ENCODE measurements at regions not wholly inside any gene's neighbourhood (a gene's known extent, or its start where the extent isn't known, plus 50 kb on each side); places are given as distances from the start of the nearest gene placed in this dataset.
"Not testable (repeated sequence)": the region's sequence is repeated elsewhere in the genome, so short reads cannot be mapped to it uniquely, and the experiment has no call there.

DNA sequence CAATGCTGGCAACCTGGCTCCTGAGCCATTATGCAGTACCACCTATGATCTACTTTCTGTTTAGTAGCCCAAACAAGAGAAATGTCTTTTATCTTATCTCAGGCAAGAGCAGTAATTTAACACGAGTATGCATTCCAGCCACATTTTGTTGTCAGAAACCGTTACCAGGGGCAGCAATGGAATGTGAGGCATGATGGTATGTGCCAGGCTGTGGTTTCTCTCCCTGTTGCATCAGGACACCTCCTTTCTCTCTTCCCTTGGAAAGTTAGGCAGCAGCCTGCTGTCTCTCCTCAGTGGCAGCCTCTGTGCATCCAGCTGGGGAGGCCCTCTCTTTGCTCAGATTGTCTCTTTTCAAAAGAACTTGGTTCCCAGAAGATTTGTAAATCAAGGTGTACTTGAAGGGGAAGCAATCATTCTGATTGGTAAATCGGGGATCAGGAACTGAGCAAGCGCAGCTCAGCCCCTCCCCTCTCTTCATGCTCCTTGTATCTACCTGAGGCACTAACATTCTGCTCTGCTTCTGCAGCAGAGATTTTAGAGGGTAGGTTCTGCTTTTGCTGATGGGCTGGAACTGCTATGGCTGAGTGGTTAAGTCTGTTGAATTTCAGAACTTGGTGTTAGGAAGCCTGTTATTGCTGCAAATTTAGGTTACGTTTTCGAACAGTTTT lies 229.2 kb downstream of the ADAMTS15 start:
- Histone ChIP-seq H3K4me1 (peaks cover 14 to 54% (median 29%) of the 10 kb centered on the region in 3 donors), H3K27me3 (no peaks in the 10 kb centered on the region), H3K9me3 (peaks cover 0 to 38% (median 0%) of the 10 kb centered on the region in 3 donors), H3K4me3 (no peak overlapping the region), H3K36me3 (no peaks in the 10 kb centered on the region), H3K27ac (peak overlapping the region; percentile 75 to 92 (median 83))
- TF ChIP-seq, protein P1, sequence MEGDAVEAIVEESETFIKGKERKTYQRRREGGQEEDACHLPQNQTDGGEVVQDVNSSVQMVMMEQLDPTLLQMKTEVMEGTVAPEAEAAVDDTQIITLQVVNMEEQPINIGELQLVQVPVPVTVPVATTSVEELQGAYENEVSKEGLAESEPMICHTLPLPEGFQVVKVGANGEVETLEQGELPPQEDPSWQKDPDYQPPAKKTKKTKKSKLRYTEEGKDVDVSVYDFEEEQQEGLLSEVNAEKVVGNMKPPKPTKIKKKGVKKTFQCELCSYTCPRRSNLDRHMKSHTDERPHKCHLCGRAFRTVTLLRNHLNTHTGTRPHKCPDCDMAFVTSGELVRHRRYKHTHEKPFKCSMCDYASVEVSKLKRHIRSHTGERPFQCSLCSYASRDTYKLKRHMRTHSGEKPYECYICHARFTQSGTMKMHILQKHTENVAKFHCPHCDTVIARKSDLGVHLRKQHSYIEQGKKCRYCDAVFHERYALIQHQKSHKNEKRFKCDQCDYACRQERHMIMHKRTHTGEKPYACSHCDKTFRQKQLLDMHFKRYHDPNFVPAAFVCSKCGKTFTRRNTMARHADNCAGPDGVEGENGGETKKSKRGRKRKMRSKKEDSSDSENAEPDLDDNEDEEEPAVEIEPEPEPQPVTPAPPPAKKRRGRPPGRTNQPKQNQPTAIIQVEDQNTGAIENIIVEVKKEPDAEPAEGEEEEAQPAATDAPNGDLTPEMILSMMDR (IDR thresholded peaks at IDR 0.05) = no peak
- TF ChIP-seq POLR2A (IDR thresholded peaks at IDR 0.05) (no peak), POLR2AphosphoS5 (IDR thresholded peaks at IDR 0.05) (no peak), EP300 (IDR thresholded peaks at IDR 0.05) (no peak)
- WGBS, 2 donors (ENCODE audit: low coverage in 1 of 2) = 60 to 64% methylated on average over 4 of the region's 6 CpGs
- no peak for ATAC-seq

DNA sequence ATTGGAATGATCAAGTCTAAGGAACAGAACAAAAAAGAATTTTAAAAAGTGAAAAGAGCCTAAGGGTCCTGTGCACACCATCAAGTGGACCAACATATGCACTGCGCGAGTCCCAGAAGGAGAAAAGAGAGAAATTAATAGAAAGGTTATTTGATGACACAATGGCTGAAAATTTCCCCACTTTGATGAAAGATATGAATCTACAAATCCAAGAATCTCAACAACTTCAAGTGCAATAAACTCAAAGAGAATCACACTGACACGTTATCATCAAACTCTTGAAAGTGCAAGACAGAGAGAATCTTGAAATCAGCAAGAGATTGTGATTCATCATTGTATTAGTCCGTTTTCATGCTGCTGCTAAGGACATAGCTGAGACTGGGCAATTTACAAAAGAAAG lies 230.8 kb downstream of the ADAMTS15 start:
- Histone ChIP-seq H3K27ac (no peak overlapping the region), H3K4me1 (peaks cover 11 to 38% (median 20%) of the 10 kb centered on the region in 3 donors), H3K27me3 (no peaks in the 10 kb centered on the region), H3K9me3 (peaks cover 0 to 38% (median 0%) of the 10 kb centered on the region in 3 donors), H3K4me3 (no peak overlapping the region), H3K36me3 (no peaks in the 10 kb centered on the region)
- no peak for ATAC-seq
- 84 to 89% methylated on average over 4 of the region's 4 CpGs for WGBS, 2 donors (ENCODE audit: low coverage in 1 of 2)
- no peak for TF ChIP-seq POLR2AphosphoS5 (IDR thresholded peaks at IDR 0.05)
- no peak for TF ChIP-seq EP300 (IDR thresholded peaks at IDR 0.05)
- TF ChIP-seq, protein P1 (IDR thresholded peaks at IDR 0.05) = no peak
- no peak for TF ChIP-seq POLR2A (IDR thresholded peaks at IDR 0.05)

DNA sequence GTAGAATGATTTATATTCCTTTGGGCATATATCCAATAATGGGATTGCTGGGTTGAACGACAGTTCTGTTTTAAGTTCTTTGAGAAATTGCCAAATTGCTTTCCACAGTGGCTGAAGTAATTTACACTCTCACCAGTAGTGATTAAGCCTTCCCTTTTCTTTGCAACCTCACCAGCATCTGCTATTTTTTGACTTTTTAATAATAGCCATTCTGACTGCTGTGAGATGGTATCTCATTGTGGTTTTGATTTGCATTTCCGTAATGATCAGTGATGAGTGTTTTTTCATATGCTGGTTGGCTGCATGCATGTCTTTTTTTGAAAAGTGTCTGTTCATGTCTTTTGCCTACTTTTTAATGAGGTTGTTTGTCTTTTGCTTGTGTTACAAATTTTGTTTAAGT lies 233.8 kb downstream of the SNX19 start:
- H3K4me1 ChIP-seq, H3K36me3 ChIP-seq, H3K4me3 ChIP-seq, H3K27ac ChIP-seq, ATAC-seq, H3K27me3 ChIP-seq: not testable (repeated sequence)
- 83 to 95% methylated on average over 2 of the region's 2 CpGs for WGBS, 2 donors (ENCODE audit: low coverage in 1 of 2)
- H3K9me3 ChIP-seq = peaks cover 0 to 38% (median 0%) of the 10 kb centered on the region in 3 donors

DNA sequence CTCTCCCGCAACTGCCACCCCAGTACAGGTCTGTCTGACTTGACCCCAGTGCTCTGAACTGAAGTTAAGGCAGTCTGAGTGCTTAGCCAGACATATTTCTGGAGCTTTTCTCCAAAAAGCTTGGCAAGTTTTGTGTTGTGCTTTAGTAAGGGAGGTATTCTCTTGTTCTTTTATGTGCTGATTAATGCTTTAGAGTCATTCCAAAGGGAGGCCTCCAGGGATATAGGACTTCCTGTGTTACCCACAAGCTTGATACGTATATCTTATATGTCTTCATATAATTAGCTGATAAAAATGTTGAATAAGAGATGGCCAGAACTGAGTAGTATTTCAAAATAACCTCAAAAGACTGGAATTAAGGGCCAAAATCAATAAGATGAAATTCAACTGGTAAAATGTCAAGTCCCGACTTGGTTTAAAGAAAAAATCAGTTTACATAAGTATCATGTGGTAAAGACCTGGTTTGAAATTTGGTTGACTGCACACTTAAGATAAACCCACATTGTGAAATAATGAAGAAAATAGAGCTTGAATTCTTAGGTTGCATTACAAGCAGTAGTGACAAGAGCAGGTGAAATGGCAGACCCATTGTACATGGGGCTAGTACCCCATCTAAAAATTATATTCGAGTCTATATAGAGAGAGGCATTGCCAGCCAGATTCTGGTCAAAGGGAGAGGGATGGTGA lies 226.9 kb downstream of the SNX19 start:
- no peak overlapping the region for H3K4me3 ChIP-seq
- no peaks in the 10 kb centered on the region for H3K9me3 ChIP-seq
- no peak overlapping the region for H3K27ac ChIP-seq
- H3K27me3 ChIP-seq = no peaks in the 10 kb centered on the region
- ATAC-seq = no peak
- no peak for TF ChIP-seq POLR2AphosphoS5 (IDR thresholded peaks at IDR 0.05)
- TF ChIP-seq, protein P1 (IDR thresholded peaks at IDR 0.05) = no peak
- no peak for TF ChIP-seq POLR2A (IDR thresholded peaks at IDR 0.05)
- TF ChIP-seq EP300 (IDR thresholded peaks at IDR 0.05) = no peak
- H3K36me3 ChIP-seq = no peaks in the 10 kb centered on the region
- H3K4me1 ChIP-seq = no peaks in the 10 kb centered on the region
- WGBS, 2 donors (ENCODE audit: low coverage in 1 of 2) = 69 to 83% methylated on average over 4 of the region's 4 CpGs

DNA sequence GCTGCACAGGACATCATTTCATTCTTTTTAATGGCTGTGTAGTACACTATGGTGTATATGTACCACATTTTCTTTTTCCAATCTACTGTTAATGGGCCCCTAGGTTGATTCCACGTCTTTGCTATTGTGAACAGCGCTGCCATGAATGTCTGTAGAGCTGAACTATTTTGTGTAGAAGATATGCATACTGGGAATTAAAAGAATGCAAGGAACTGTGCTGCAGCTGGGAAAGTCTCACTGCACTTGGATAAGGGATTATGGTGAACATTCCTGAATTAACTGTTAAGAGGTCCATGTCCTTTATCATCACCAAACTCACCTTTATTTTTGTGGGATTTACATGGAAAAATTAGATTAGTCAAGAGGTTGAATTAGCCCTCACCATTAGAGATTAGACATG lies 224.7 kb downstream of the SNX19 start:
- WGBS, 2 donors (ENCODE audit: low coverage in 1 of 2) = 63 to 81% methylated on average over 2 of the region's 2 CpGs
- H3K9me3 ChIP-seq = no peaks in the 10 kb centered on the region

More for the DNA sequence above, 224.7 kb downstream of the SNX19 start:
- Histone ChIP-seq H3K4me1 (no peaks in the 10 kb centered on the region), H3K4me3 (no peak overlapping the region), H3K27ac (no peak overlapping the region), H3K36me3 (no peaks in the 10 kb centered on the region), H3K27me3 (no peaks in the 10 kb centered on the region)
- TF ChIP-seq, protein P1 (IDR thresholded peaks at IDR 0.05) = no peak
- no peak for TF ChIP-seq POLR2A (IDR thresholded peaks at IDR 0.05)
- TF ChIP-seq EP300 (IDR thresholded peaks at IDR 0.05) = no peak
- no peak for TF ChIP-seq POLR2AphosphoS5 (IDR thresholded peaks at IDR 0.05)
- no peak for ATAC-seq
